ENCODE measurements at regions not wholly inside any gene's neighbourhood (a gene's known extent, or its start where the extent isn't known, plus 50 kb on each side); places are given as distances from the start of the nearest gene placed in this dataset.

DNA sequence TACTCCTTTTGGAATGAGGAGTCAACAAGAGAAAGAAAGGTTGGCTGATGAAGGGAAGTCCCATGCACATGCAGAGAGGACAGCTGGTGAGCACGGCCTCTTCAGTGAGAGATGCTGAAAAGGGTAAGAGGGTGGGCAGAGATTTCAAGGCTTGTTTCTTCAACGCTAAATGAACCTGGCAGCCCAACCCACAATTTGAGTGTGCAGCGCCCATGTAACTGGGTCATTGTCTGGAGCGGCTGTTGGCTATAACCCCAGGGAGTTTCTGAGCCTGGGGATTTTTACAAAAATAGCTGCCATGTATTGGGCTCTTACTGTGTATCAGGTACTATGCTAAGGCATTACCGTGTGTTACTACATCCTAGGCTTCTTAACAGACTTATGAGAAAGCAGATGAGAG lies 594.1 kb downstream of the ETS1 start:
- no peak for TF ChIP-seq JUN (IDR thresholded peaks at IDR 0.05; ENCODE audit: borderline replicate concordance, insufficient read depth, insufficient read length, low read depth)
- FAIRE-seq = no peak
- no peak for DNase-seq (ENCODE audit: low read depth, low spot score)
- dilution Hi-C loops (cut with MboI; ENCODE audit: extremely low pct_ligation_motif_present, low sequenced_read_pairs) (no loop called here), intact Hi-C loops (cut with micrococcal nuclease) (no loop called here)
- no TSS peak for BruUV-seq (replicated peaks)
- no peak overlapping the region for H3K4me3 ChIP-seq (replicated peaks in 1 of 3; ENCODE audit: insufficient read depth in 1 of 3, low read depth in 1 of 3, low read length in 3 of 3)
- CTCF ChIA-PET = no interaction called here
- H3K9ac ChIP-seq (replicated peaks; ENCODE audit: extremely low read depth, insufficient read depth, low read length) = no peak overlapping the region
- no peaks in the 10 kb centered on the region for H3K79me2 ChIP-seq (ENCODE audit: control insufficient read depth, insufficient read depth, low read length)
- no peaks in the 10 kb centered on the region for H3K9me3 ChIP-seq (replicated peaks; ENCODE audit: control insufficient read depth, insufficient read depth, low read length)
- H3K9me1 ChIP-seq (replicated peaks; ENCODE audit: control insufficient read depth, extremely low read depth, insufficient read depth, low read length) = no peaks in the 10 kb centered on the region
- H3K36me3 ChIP-seq (ENCODE audit: control insufficient read depth in 2 of 2, extremely low read depth in 1 of 2, insufficient read depth in 2 of 2, low read length in 2 of 2) = no peaks in the 10 kb centered on the region
- H3K4me1 ChIP-seq (ENCODE audit: control insufficient read depth, extremely low read depth, insufficient read depth, low read length) = no peaks in the 10 kb centered on the region
- no peak overlapping the region for H3K4me2 ChIP-seq (ENCODE audit: insufficient read depth, low read length)
- no peaks in the 10 kb centered on the region for H4K20me1 ChIP-seq (replicated peaks; ENCODE audit: control insufficient read depth, extremely low read depth, insufficient read depth, low read length)
- no peak overlapping the region for H2AFZ ChIP-seq (ENCODE audit: low read depth, low read length)
- H3K27me3 ChIP-seq (ENCODE audit: control insufficient read depth in 2 of 2, insufficient read depth in 2 of 2, low read length in 2 of 2) = no peaks in the 10 kb centered on the region
- H3K27ac ChIP-seq (ENCODE audit: insufficient read depth, low read depth, low read length) = no peak overlapping the region
- POLR2A ChIA-PET = no interaction called here

- no peak overlapping the region for H3K9ac ChIP-seq (replicated peaks; ENCODE audit: extremely low read depth, insufficient read depth, low read length)
- no peaks in the 10 kb centered on the region for H3K79me2 ChIP-seq (ENCODE audit: control insufficient read depth, insufficient read depth, low read length)
- H3K27me3 ChIP-seq (ENCODE audit: control insufficient read depth in 2 of 2, insufficient read depth in 2 of 2, low read length in 2 of 2) = no peaks in the 10 kb centered on the region
- ChIA-PET POLR2A (no interaction called here), CTCF (no interaction called here)
- no peaks in the 10 kb centered on the region for H3K9me1 ChIP-seq (replicated peaks; ENCODE audit: control insufficient read depth, extremely low read depth, insufficient read depth, low read length)
- no peaks in the 10 kb centered on the region for H3K9me3 ChIP-seq (replicated peaks; ENCODE audit: control insufficient read depth, insufficient read depth, low read length)
- H3K27ac ChIP-seq (ENCODE audit: insufficient read depth, low read depth, low read length) = no peak overlapping the region
- FAIRE-seq (no peak), DNase-seq (ENCODE audit: low read depth, low spot score) (no peak)
- H2AFZ ChIP-seq (ENCODE audit: low read depth, low read length) = no peak overlapping the region
- dilution Hi-C loops (cut with MboI; ENCODE audit: extremely low pct_ligation_motif_present, low sequenced_read_pairs) = no loop called here
- H4K20me1 ChIP-seq (replicated peaks; ENCODE audit: control insufficient read depth, extremely low read depth, insufficient read depth, low read length) = no peaks in the 10 kb centered on the region
- no peak overlapping the region for H3K4me3 ChIP-seq (replicated peaks in 1 of 3; ENCODE audit: insufficient read depth in 1 of 3, low read depth in 1 of 3, low read length in 3 of 3)
- TF ChIP-seq POLR2AphosphoS5 (IDR thresholded peaks at IDR 0.05; ENCODE audit: insufficient read depth, low read depth, low read length) (no peak), CTCF (IDR thresholded peaks at IDR 0.05; ENCODE audit: extremely low read depth in 1 of 2, insufficient read depth in 1 of 2, low read depth in 1 of 2, low read length in 2 of 2) (no peak), GATA2 (IDR thresholded peaks at IDR 0.05; ENCODE audit: insufficient read depth, insufficient read length, low read depth, low read length) (no peak), FOS (IDR thresholded peaks at IDR 0.05; ENCODE audit: borderline replicate concordance, insufficient read depth, low read length) (no peak), EZH2 (IDR thresholded peaks at IDR 0.05; ENCODE audit: borderline replicate concordance, low read depth, low read length, severe bottlenecking) (no peak), POLR2A (IDR thresholded peaks at IDR 0.05; ENCODE audit: low read depth, low read length) (no peak), MAX (IDR thresholded peaks at IDR 0.05; ENCODE audit: insufficient read depth, insufficient read length) (no peak), JUN (IDR thresholded peaks at IDR 0.05; ENCODE audit: borderline replicate concordance, insufficient read depth, insufficient read length, low read depth) (no peak), MYC (IDR thresholded peaks at IDR 0.05; ENCODE audit: low read depth, low read length) (no peak)
- no TSS peak for BruUV-seq (replicated peaks)
- intact Hi-C loops (cut with micrococcal nuclease) = no loop called here
- H3K4me2 ChIP-seq (ENCODE audit: insufficient read depth, low read length) = no peak overlapping the region
- no peaks in the 10 kb centered on the region for H3K4me1 ChIP-seq (ENCODE audit: control insufficient read depth, extremely low read depth, insufficient read depth, low read length)
- H3K36me3 ChIP-seq (ENCODE audit: control insufficient read depth in 2 of 2, extremely low read depth in 1 of 2, insufficient read depth in 2 of 2, low read length in 2 of 2) = no peaks in the 10 kb centered on the region
Measured at GRCh38 chr11:127986073-127986472, 601.3 kb downstream of the ETS1 start.

Measured in endothelial cell of umbilical vein (primary cell).